OCI-LY7 (cell line): ENCODE measurements at regions not wholly inside any gene's neighbourhood (a gene's known extent, or its start where the extent isn't known, plus 50 kb on each side); places are given as distances from the start of the nearest gene placed in this dataset.

Experiments used
- CTCF ChIP-seq: fragments of 200-600 bp; sonication (generic); conservative IDR thresholded peaks from 2 replicates; pipeline ENCODE4 v1.5.1; 2014; ENCODE audit warnings: mild to moderate bottlenecking, antibody characterized with exemption, low read length, moderate library complexity, mixed read lengths
- EZH2phosphoT487 ChIP-seq: fragments of 200-600 bp; sonication (generic); IDR thresholded peaks from 2 replicates; pipeline ENCODE4 v1.6.1; 2018; ENCODE audit warnings: low read depth, borderline replicate concordance, mild to moderate bottlenecking, mixed run types, antibody characterized with exemption, low read length, moderate library complexity, mixed read lengths

GRCh38 chr13:91106565-91106964 is 240.9 kb upstream of the MIR17HG start:
- no peak for TF ChIP-seq CTCF
- no peak for TF ChIP-seq EZH2phosphoT487
